ENCODE measurements at regions not wholly inside any gene's neighbourhood (a gene's known extent, or its start where the extent isn't known, plus 50 kb on each side); places are given as distances from the start of the nearest gene placed in this dataset.

DNA sequence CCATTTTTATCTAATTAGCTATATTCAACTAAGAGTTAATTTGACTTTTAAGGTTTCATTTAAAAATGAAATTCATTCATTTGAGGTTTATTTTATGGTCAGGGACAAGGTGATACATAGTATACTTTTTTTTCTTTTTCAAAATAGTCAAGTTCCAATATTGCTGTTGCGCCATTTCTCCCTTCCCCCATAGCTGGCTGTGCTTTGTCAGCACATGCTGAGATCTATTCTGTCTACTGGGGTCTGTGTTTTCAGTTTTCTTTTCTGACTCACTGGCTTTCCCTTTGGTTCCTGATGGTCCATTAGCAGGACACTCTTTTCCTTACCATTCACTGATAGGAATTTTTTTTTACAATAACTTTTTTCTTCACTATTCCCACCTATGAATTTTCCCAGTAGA is 336.4 kb upstream of the TMEM229A start:
- no peak for DNase-seq (ENCODE audit: low spot score)
- TF ChIP-seq, protein P1, sequence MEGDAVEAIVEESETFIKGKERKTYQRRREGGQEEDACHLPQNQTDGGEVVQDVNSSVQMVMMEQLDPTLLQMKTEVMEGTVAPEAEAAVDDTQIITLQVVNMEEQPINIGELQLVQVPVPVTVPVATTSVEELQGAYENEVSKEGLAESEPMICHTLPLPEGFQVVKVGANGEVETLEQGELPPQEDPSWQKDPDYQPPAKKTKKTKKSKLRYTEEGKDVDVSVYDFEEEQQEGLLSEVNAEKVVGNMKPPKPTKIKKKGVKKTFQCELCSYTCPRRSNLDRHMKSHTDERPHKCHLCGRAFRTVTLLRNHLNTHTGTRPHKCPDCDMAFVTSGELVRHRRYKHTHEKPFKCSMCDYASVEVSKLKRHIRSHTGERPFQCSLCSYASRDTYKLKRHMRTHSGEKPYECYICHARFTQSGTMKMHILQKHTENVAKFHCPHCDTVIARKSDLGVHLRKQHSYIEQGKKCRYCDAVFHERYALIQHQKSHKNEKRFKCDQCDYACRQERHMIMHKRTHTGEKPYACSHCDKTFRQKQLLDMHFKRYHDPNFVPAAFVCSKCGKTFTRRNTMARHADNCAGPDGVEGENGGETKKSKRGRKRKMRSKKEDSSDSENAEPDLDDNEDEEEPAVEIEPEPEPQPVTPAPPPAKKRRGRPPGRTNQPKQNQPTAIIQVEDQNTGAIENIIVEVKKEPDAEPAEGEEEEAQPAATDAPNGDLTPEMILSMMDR (IDR thresholded peaks at IDR 0.05; ENCODE audit: extremely low read depth, missing control alignments) = no peak

DNA sequence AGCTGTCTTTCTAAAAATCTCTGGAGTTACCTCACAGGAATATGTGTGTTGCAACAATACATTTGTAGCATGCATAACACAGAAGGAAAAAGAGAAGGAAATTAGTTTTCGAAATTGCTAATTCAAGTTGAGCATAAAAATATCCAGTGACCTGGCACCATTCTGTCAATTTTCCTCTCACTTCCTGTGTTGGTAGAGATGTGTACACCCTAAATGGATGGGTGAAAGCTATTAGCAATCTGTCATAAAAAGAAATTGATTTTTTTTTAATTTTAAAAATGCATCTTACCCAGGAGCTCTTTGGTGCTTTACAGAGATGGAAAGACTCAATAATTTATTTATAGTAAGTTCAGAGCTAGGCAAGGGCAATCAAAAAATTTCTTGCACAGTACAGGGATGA is 333.3 kb upstream of the TMEM229A start:
- DNase-seq (ENCODE audit: low spot score) = no peak
- TF ChIP-seq, protein P1 (IDR thresholded peaks at IDR 0.05; ENCODE audit: extremely low read depth, missing control alignments) = no peak

DNA sequence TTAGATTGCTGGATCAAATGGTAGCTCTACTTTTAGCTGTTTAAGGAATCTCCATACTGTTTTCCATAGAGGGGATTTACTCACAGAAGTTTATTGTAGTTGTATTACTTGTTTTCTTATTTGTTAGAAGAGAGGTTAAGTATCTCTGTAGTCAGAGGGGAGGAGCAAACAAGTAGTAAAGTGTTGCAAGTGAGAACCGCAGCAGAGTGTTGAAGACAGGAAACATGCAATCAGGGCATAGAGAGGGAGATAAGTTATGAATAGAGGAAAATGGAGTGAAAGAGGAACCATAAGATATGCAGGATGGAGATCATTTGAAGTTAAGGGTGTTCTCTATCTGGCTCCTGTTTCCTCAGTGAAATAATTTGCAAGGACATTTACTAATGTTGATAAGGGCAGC is 331.4 kb upstream of the TMEM229A start:
- TF ChIP-seq, protein P1 (IDR thresholded peaks at IDR 0.05; ENCODE audit: extremely low read depth, missing control alignments) = no peak
- DNase-seq (ENCODE audit: low spot score) = no peak

DNA sequence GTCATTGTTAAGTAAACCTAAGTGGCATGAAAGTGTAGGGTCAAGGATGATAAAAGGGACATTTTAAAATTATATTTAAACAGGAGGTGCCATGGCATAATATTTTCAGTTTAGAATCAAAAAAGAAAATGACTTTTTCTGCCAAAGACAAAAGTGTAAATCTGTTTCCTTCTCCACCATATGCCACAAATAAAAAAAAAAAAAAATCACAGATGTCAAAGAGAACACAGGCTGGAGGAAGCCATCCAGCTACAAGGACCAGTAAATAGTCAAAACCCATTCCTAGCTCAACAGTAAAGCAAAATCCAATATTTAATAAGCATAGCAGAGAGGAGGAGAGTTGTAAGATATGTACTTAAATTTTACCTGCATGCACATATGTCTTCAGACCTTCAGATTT is 321.3 kb upstream of the TMEM229A start:
- no peak for DNase-seq (ENCODE audit: low spot score)
- TF ChIP-seq, protein P1 (IDR thresholded peaks at IDR 0.05; ENCODE audit: extremely low read depth, missing control alignments) = no peak

DNA sequence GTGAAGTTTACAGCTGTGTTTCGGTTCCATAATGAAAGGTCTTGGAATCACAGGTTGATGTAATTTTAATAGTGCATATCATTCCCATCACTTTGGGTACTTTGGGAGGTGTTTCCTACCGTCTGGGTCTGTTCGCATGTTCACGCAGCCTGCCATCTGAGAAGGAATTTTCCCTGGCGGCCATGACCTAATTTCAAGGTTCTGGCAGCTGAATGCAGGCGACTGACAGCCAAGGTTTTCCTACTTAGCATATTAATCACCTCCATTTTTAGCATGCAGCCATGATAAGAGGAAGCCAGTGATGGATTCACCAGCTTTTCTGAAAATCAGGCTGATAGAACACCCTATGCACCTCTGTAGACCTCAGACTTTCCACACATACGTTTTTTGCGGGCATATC is 319.1 kb upstream of the TMEM229A start:
- no peak for DNase-seq (ENCODE audit: low spot score)

DNA sequence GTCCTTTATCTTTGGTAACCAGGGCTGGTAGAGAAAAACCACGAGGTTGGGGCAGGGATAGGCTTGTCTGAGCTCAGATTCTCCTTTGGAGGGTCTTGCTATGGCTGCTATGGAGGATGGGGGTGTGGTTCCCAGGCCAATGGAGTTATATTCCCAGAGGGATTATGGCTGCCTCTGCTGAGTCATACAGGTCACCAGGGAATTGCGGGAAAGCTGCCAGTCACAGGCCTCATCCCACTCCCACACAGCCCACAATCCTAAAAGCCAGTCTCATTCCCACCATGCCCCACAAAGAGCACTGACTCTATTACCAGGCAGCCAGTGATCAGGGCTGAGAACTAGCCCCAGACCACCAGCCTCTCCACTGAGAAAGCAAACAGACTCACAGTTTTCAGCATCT is 316.6 kb upstream of the TMEM229A start:
- DNase-seq (ENCODE audit: low spot score) = no peak
- TF ChIP-seq, protein P1 (IDR thresholded peaks at IDR 0.05; ENCODE audit: extremely low read depth, missing control alignments) = no peak

More for the DNA sequence above, 319.1 kb upstream of the TMEM229A start:
- TF ChIP-seq, protein P1 (IDR thresholded peaks at IDR 0.05; ENCODE audit: extremely low read depth, missing control alignments) = no peak

DNA sequence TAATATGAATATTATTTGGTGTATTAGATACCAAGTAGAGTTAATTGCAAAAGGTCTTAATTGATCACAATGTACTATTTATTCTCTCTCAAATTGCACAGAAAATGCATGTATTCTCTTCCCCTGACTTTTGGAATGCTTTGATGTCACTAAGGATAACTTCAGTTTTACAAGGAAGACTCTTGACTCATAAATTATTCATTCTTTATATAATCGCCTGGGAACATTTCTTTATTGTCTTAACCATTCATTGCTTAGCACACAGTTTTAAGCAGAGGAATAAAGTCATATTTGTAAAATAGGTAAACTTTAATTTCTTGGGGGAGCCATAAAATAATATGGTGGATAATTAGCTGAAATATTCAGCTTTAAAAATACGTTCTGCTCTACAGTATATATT is 306.0 kb upstream of the TMEM229A start:
- DNase-seq (ENCODE audit: low spot score) = no peak
- TF ChIP-seq, protein P1 (IDR thresholded peaks at IDR 0.05; ENCODE audit: extremely low read depth, missing control alignments) = no peak
